ENCODE measurements at regions not wholly inside any gene's neighbourhood (a gene's known extent, or its start where the extent isn't known, plus 50 kb on each side); places are given as distances from the start of the nearest gene placed in this dataset.

- TF ChIP-seq CTCF (IDR thresholded peaks at IDR 0.05): no peak
These were observed 342.2 kb upstream of the SLC30A5 start for GRCh38 chr5:68751661-68752060.

GRCh38 chr5:68754536-68754935 lies 339.3 kb upstream of the SLC30A5 start:
- no peak for TF ChIP-seq CTCF (IDR thresholded peaks at IDR 0.05)

- no peak for TF ChIP-seq CTCF (IDR thresholded peaks at IDR 0.05)
These were observed 338.5 kb upstream of the SLC30A5 start for GRCh38 chr5:68755293-68755692.

- no peak for TF ChIP-seq CTCF (IDR thresholded peaks at IDR 0.05)
These were observed 336.8 kb upstream of the SLC30A5 start for GRCh38 chr5:68757006-68757405.

DNA sequence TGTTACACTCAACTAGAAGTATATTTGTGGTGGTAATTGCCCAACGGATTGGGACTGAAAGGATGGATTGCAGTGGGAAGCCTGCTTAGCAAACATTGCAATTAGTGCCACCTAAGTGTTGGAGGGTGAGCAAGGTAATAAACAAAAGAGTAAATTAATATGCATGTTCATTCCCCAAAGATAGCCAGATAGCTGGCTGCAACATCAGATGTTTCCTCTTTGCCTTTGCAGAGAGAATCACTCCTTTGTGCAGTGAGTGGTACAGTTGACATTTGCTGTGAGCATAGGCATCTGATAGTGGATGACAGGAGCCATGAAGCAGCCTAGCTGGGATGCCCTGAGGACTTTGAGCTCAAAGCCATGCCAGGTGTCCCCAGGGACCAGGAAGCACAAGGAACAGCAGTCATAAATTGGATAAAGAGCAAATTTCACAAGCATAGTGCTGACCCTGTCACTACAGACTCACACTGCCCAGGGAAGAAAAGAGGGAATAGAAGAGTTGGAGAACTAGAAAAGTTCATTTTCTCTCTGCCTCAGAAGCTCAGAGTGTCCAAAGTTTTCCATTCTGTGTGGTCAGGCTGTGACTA lies 336.1 kb upstream of the SLC30A5 start:
- TF ChIP-seq CTCF (IDR thresholded peaks at IDR 0.05): no peak

- no peak for TF ChIP-seq CTCF (IDR thresholded peaks at IDR 0.05)
These were observed 334.2 kb upstream of the SLC30A5 start for GRCh38 chr5:68759593-68759992.

GRCh38 chr5:68762201-68762600 lies 331.6 kb upstream of the SLC30A5 start:
- no peak for TF ChIP-seq CTCF (IDR thresholded peaks at IDR 0.05)

DNA sequence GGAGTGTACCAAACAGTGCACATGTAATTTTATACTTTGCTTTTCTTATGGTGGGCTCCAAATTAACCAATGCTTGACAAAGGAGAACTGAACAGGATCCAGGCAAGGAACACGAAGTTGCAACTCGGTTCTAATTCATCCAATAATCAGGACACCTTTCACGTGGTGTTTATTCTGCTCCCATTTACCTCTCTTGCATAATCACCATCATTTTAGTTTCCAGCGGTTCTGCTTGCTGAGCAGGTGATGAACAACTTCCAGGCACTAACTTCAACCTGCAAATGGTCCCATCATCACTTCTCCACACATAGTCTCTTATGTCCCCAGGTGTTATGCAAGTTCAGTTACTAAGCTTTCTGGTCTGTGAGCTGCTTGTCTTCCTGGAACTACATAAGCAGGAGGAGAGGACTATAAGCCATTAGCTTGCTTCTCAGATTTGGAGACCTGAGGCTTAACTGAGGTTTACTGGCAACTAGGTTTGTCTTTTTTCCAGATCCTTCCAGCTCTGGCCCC lies 326.8 kb upstream of the SLC30A5 start:
- no peak for TF ChIP-seq CTCF (IDR thresholded peaks at IDR 0.05)
